ENCODE measurements at regions not wholly inside any gene's neighbourhood (a gene's known extent, or its start where the extent isn't known, plus 50 kb on each side); places are given as distances from the start of the nearest gene placed in this dataset.

- no peak overlapping the region for H3K27ac ChIP-seq
- ChIA-PET CTCF (interaction anchor here (0.6 kb wide), 3 partner anchors 22 to 227 kb away, joined by 3 to 5 read pairs (median 4); no protein-coding TSS in a partner anchor), POLR2A (ENCODE audit: low non-redundant PET) (no interaction called here)
- TF ChIP-seq CTCF (conservative IDR thresholded peaks at IDR 0.05; ENCODE audit: low read depth) = no peak
- no peak for DNase-seq (ENCODE audit: low spot score)
These were observed 56.3 kb upstream of the SPATA31E1 start for GRCh38 chr9:87826331-87826730.

GRCh38 chr9:87827341-87827740 is 55.3 kb upstream of the SPATA31E1 start:
- CTCF ChIA-PET = no interaction called here

GRCh38 chr9:87829756-87830155 is 52.9 kb upstream of the SPATA31E1 start:
- CTCF ChIA-PET = no interaction called here
- no peak overlapping the region for H3K27ac ChIP-seq
- DNase-seq (ENCODE audit: low spot score) = no peak
- no peak for TF ChIP-seq CTCF (conservative IDR thresholded peaks at IDR 0.05; ENCODE audit: low read depth)
- POLR2A ChIA-PET (ENCODE audit: low non-redundant PET) = no interaction called here

More at GRCh38 chr9:87827341-87827740, 55.3 kb upstream of the SPATA31E1 start:
- no peak for TF ChIP-seq CTCF (conservative IDR thresholded peaks at IDR 0.05; ENCODE audit: low read depth)
- POLR2A ChIA-PET (ENCODE audit: low non-redundant PET) = no interaction called here
- no peak for DNase-seq (ENCODE audit: low spot score)
- H3K27ac ChIP-seq = no peak overlapping the region

- no peak for TF ChIP-seq CTCF (conservative IDR thresholded peaks at IDR 0.05; ENCODE audit: low read depth)
- ChIA-PET POLR2A (ENCODE audit: low non-redundant PET) (no interaction called here), CTCF (no interaction called here)
- no peak overlapping the region for H3K27ac ChIP-seq
- DNase-seq (ENCODE audit: low spot score) = no peak
These were observed 52.2 kb upstream of the SPATA31E1 start for GRCh38 chr9:87830446-87830845.

- POLR2A ChIA-PET (ENCODE audit: low non-redundant PET) = no interaction called here
- no peak for DNase-seq (ENCODE audit: low spot score)
- CTCF ChIA-PET = interaction anchor here (0.5 kb wide), 1 partner anchor 404 kb away, joined by 4 read pairs; no protein-coding TSS in a partner anchor
- H3K27ac ChIP-seq = no peak overlapping the region
- TF ChIP-seq CTCF (conservative IDR thresholded peaks at IDR 0.05; ENCODE audit: low read depth) = no peak
These were observed 51.5 kb upstream of the SPATA31E1 start for GRCh38 chr9:87831159-87831558.
